ENCODE measurements at regions not wholly inside any gene's neighbourhood (a gene's known extent, or its start where the extent isn't known, plus 50 kb on each side); places are given as distances from the start of the nearest gene placed in this dataset.

DNA sequence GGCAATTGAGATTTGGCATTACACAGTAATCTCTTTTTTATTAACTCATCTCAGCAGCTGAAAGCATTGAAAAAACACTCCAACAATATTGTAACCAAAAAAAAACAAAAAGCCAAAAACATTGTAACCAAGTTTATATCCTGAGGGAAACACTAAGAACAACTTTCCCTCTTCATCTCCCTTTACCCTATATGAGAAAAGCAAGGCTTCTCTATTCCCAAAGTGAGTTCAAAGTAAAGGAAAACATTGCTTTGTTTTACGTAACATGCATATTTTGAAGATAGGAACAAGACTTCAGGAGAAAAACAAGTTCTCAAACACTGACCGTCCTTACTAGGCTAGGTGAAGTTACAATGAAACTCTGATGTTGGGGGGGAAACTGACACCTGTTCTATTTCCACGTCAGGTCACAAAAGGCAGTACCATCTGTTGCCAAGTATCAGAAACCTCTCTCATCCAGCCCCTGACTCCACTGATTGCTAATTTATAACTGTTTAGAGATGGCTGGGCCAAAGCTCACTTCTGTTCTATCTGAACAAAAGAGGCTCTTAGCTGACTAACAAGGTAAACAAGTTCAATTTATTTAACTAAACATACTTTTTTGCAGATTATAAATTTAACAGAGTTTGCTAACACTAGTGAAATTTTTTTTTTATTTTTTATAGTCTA lies 67.9 kb upstream of the PLXNC1 start:
- no peak for TF ChIP-seq EP300 (IDR thresholded peaks at IDR 0.05)
- TF ChIP-seq POLR2A (IDR thresholded peaks at IDR 0.05): no peak
